C4-2B (cell line): ENCODE measurements at regions not wholly inside any gene's neighbourhood (a gene's known extent, or its start where the extent isn't known, plus 50 kb on each side); places are given as distances from the start of the nearest gene placed in this dataset.

Source experiments
- ZFX ChIP-seq: fragments of 450-650 bp; IDR thresholded peaks from 2 replicates; pipeline ENCODE4 v1.6.1; 2017
- TF ChIP-seq, protein P1 (sequence below): fragments of 450-650 bp; conservative IDR thresholded peaks from 2 replicates; pipeline ENCODE4 v1.5.1; 2017; ENCODE audit warnings: mild to moderate bottlenecking

DNA sequence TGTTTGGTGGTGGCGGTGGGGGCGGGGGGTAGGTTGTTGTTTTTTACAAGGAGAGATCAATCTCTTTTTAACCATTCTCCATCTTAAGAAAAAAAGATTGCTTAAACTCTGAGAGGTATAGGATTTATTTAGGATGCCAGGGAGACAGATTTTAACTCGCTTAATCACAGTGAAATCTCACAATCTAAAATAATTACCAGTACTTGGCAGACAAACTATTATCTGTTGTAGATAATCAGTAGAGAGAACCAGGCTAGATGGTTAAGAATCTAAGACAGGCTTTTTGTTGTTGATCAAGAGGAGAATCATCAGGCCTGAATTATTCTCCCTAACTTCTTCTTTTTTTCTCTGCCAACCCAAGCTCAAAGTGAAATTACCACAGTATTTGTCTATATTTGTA is 470.2 kb upstream of the ADAMTS9 start:
- TF ChIP-seq, protein P1, sequence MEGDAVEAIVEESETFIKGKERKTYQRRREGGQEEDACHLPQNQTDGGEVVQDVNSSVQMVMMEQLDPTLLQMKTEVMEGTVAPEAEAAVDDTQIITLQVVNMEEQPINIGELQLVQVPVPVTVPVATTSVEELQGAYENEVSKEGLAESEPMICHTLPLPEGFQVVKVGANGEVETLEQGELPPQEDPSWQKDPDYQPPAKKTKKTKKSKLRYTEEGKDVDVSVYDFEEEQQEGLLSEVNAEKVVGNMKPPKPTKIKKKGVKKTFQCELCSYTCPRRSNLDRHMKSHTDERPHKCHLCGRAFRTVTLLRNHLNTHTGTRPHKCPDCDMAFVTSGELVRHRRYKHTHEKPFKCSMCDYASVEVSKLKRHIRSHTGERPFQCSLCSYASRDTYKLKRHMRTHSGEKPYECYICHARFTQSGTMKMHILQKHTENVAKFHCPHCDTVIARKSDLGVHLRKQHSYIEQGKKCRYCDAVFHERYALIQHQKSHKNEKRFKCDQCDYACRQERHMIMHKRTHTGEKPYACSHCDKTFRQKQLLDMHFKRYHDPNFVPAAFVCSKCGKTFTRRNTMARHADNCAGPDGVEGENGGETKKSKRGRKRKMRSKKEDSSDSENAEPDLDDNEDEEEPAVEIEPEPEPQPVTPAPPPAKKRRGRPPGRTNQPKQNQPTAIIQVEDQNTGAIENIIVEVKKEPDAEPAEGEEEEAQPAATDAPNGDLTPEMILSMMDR = no peak
- TF ChIP-seq ZFX = no peak
